Dedifferentiated amniotic fluid mesenchymal stem cell (primary cell): ENCODE measurements at regions not wholly inside any gene's neighbourhood (a gene's known extent, or its start where the extent isn't known, plus 50 kb on each side); places are given as distances from the start of the nearest gene placed in this dataset.

Experiments used
- DNase-seq: peaks from one replicate; pipeline ENCODE4 v3.0.0-alpha.2; 2016; ENCODE audit errors: extremely low spot score

DNA sequence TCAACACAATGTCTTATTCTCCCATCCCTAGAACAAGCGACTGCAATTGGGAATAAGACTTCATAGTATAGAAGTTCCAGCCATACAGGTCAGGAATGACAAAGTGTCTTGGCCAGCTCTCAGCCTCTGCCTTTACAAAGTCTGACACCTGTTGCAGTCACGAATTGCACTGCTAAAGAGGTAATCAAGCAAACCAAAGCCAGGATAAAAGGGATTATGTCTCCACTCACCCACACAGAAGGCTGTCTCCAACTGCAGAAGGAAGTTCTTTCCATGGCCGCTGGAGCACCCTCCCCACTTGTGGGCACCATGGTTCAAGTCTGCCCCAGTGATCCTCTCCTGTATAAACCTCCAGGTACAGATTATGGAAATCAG is 114.8 kb upstream of the PKDCC start:
- no peak for DNase-seq

DNA sequence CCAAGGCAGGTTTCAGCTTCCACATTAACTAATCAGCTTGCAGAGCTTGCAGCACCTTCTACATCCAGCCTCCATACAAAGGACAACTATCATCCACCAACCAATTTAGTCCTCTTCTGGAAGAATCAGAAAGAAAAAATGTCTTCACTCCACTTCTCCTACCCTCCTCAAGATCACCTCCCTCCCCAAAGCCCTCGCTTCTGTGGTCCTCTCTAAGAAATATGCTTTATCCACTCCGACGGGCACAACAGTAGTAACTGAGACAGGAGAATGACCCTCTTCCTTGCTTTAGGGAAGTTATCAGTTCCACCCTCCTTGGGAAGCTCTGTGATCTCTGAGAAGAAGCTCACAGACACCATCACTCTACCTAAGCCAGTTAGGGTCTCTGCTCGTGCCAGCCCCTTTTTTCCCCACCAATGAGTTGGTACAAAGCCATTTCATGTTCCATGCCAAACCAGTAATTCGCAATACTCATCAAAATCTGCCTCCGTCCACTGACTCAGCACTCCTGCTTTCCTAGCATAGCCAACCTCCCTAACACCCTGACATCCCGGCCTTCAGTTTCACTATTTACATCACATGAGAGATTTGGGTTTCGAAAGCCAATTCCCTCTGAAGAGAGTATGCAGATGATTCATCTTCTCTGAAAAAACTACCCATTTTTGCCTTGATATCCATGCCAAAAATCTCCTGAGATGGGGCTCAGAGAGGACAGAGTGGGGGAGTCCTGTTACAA is 114.1 kb upstream of the PKDCC start:
- peak; percentile 76 for DNase-seq

DNA sequence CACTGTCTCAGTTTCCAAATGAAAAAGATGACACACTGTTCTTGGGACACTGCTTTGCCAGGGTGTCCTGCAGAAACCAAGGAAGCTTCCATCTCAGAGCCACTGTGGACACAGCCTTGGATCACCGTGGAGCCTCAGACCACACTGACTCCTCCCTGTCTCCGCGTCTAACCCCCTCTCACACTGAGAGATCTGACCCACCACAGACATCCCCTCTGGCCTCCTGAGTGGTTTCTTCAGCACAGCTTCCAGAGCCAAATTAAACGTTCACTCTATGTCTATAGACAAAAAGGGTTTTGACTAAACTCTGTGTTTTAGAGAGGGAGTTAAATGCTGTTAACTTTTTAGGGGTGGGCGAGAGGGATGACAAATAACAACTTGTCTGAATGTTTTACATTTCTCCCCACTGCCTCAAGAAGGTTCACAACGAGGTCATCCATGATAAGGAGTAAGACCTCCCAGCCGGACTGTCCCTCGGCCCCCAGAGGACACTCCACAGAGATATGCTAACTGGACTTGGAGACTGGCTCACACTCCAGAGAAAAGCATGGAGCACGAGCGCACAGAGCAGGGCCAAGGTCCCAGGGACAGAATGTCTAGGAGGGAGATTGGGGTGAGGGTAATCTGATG is 113.4 kb upstream of the PKDCC start:
- no peak for DNase-seq

DNA sequence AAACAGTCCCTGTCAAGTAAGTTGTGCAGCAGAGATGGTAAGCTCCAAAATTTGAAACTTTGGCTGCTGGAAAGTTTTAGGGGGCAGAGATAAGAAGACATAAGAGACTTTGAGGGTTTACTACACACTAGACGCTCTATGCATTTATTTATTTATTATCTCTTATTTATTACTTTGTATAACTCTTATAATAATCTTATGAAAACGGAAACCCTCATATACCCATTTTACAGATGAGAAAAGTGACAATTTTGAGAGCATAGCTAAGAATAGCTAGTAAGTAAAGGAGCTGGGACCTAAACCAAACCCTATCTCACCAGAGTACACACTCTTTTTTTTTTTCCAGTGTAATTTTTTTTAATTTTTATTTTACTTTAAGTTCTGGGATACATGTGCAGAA is 112.8 kb upstream of the PKDCC start:
- no peak for DNase-seq

DNA sequence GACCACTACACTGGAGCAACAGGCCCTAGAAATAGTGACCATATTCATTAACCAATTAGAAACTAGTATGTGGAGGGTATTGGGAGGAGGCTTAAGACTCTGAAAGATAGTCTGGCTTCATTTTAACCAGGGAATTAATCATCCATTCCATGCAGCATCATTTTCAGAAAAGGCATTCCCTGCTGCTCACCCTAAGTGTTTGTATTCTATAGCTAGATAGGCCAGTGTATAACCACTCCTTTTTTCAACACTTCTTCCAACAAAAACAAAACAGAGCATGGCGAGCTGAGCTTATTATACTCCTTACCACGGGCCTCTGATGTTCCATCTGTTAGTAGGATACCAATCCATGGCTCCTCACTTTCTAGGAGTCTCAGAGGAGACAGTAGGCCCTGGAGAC is 112.0 kb upstream of the PKDCC start:
- no peak for DNase-seq

DNA sequence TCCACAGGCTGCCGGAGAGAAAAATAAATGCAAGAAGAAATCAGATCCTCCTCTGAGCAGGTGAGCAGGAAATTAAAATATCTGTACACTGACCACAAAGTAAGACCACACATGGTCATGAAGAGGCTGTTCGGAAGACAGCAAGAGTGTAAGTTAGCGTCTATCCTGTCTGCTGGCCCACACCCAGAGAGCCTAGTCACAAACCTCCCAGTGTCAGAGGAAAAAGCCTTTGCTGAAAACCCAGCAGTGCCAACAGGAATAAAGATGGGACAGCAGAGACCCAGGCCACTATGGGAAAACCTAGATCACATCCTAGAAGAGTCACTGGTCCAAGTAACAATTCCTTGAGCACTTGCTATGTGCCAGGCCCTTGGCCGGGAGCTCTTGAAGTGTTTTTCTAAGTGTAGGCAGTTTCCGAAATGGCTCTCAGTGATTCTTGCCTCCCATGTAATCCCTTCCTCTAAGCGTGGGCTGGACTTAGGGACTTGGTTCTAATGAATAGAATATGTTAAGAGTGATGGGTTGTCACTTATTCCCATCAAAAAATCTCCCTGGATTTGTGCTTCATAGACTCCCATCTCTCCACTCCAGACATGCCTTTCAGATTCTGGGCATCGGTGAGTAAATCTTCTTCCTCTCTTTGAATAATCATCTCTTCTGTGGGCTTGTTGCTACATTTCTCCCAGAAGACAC is 110.9 kb upstream of the PKDCC start:
- no peak for DNase-seq

DNA sequence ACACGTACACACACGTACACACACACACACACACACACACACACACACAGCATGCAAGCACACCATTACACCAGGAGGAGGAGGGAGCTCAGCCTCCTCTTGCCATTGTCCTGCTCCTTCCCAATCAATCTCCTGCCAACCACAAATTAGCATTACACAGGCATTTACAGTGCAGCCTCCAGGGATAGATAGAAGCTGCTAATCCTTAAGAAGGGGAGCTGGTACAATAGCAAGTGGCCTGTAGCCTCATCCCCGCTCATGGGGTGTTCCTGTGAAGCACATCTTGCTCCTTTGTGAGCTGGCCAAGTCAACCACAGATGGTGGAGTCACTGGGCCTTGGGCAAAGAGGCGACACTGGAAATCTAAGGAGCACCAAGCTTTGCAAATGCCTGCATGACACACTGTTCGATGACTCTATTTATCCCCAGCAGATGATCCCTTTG is 110.3 kb upstream of the PKDCC start:
- no peak for DNase-seq

DNA sequence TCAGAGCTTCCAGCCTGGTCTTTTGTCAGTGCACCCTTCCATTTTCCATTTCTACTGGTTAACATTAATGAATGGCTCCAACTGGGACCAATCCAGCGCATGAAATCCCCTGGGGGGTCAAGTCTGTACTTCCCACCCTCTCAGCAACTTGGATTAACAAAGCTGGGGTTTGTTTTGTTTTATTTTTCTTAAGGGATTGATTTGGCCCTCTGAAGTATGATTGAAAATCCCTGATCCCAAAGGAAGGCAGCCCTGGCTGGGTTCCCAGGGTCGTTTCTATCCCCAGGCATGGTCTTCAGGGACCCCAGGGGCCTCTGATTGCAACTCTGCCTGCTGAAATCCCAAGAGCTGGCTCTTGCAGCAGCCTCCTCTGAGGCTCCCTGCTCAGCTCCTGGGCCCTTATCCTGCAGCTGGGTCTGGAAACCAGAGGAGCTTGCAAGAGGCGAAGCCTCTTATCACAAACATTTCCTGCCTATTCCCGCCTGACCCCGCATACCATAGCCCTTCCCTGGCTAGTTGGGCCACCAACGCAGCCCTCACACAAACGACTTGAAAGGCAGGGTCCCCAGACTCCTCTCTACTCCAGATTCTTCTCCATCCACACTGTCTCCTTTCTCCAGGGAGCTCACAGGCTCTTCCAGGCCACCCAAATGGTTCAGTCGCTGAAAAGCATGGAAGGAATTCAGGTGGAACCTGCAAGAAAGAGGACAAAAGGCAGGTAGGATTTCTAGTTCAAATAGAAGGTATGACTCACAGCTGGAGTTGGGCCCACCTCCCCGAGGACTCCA is 109.7 kb upstream of the PKDCC start:
- DNase-seq, result no peak

DNA sequence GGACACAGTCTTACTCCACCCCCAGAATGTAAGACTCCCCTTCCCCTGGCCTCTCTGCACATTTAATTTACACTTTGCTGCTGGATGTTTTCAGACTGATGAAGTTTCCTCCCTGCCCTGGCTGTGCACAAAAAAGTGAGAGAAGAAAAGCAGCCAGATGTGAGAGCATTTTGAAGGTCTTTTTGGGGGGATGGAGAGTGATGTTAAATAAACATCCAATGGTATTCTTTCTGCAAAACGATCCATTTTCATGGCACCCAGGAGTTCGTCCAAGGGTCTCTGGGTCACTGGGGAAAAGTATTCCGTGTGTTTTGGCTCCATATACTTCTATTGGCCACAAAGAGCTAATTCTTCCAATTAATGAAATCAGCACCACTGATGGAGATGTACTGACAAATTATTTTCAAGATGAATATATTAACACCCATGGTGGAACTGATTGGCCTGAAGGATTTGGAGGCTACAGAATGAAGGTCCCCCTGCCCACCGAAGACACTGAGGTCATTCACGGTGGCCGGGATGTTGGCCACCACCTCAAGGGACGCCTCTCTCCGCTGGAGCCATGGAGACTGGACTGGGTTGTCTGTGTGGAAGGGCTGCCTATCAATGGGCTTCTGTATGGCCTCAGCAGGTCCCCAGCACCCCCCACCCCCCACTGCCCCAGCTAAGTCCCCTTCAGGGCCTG is 107.6 kb upstream of the PKDCC start:
- no peak for DNase-seq

DNA sequence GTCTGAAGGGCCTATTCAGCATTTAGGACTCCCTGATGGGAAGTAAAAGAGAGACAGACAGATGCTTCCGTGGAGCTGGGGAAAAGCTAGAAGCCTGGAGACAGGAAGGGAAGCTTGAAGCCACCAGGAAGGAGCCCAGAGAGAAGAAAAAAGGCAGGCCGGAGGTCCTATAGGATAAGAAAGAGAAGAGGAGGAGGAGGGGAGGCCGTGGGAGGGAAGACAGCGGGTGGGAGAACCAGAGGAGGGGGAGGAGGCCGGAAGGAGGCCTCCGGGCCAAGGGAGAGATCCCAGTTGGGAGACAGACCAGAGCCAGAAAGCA is 107.1 kb upstream of the PKDCC start:
- no peak for DNase-seq

DNA sequence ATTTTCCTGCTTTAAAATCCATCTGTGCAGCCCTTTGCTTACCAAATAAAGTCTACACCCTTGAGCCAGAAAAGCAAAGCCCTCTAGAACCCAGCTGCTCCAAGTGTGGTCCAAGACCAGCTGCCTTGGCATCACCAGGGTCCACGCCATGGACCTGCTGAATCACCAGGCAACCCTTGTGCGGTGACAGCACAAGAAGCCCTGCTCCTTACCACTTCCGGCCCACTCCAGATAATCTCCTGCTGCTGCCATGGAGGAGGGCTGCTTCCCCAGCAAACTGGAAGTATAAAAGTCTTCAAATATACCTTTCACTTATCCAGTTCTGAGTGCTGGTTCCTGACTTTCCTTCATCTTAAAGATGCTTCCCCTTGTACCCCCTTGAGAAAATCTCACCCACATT is 106.0 kb upstream of the PKDCC start:
- no peak for DNase-seq

DNA sequence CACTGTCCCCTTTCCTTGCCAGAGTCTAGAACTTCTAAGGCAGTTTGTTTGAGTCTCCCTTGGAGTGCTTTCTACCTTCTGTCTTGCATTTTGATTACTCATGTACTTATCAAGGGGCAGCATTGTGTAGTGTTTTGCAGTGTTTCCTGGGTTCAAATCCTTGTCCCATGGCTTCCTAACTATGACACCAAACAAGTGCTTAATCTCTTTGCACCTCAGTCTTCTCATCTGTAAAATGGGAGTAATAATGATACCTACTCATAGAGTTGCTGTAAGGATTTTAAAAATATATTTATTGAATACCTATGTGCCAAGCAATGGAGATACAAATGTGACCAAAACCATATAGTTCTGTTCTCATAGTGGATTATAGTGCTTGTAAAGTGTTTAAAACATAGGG is 105.5 kb upstream of the PKDCC start:
- DNase-seq, result no peak

DNA sequence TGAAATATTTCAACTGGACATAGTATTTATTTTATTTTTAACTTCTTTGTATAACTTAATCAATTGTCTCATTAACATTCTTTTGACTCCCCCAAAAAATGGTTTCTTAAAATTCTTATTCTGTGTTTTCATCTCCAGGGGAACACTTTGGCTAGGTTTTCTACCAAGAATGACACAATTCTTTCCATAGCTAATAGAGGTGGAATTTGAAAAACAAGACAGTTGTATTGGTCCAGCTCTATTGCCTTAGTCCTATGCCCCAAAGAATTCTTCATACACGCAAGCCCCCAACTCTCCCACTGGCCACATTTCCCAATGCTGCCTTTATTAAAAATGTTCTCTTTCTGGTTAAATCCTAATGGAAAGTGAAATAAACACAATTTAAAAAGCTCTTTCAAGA is 104.7 kb upstream of the PKDCC start:
- DNase-seq, result no peak

DNA sequence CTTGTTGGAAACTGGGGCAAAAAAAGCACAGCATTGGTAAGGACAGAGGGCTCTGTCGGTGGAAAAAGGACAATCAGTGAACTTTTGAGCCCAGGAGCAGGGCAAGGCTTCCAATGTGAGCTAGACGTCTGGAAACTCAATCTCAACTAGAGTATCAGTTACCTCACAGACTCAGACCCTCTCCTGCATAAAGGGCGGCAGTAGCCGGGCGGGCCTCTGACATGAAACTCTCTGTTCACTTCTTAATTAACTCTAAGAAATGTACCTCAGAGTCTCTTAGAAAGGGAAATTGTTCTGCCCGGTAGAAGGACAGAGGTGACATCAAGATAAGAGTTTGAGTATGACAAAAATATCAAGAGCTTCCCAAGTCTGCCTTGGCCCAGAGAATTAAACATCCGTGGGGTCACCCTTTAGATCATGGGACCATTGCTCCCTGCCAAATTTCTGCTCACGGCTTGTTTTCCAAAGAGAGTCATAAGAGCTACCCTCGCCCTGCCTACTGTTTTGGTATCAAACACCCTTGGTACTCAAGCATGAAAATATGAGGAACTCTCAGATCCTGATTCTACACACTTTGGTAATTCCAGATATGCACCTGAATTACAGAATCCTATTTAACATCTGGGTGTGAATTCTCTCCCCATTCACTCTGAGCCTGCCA is 103.5 kb upstream of the PKDCC start:
- DNase-seq, result no peak

DNA sequence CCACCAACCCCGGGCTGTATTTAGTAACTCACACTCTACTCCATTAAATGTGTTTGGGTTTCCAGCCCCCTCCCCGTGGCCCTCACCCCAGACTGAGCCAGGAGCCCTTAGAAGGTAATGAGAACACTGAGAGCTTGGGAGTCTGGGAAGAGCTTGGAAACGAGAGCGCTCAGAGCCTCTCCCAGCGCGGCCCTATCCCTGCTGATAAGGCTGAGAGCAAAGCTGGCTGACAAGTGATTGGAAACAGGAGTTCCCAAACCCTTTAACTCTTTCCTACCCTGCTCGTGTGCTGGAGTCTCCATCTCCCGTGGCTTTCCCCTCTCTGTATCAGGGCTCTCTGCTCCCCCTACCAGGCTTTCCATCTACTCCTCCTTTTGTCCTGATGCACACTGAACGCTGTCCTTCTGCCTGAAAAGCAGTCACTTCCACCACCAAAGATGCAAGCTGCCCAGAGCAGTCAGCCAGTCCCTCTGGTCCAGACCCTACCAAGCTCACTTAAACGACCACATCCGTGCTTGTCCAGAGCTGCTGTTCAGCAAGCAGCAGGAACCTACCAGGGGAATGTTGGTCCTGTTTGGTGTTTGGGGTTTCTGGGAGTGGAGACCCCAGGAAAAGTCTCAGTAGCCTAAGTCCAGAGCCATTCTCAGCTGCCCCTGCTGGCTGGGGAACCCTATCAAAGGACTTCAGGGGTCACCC is 100.0 kb upstream of the PKDCC start:
- no peak for DNase-seq

DNA sequence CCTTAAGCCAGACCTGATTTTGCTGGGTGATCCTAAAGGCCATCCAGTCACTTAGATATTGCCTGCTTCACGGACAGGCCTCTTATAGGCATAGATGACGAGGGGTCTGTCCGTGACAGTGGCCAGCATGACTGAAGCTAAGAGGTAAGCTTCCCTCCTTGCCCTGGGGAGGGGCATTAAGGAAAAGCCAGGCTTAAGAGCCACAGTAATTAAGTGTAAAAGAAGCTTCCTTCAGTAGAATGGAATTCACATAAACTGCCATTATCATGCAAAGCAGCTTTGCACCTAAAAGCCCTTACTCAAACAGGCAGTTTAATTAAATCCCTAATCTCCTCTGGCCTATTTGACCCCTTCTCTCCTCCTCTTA is 99.4 kb upstream of the PKDCC start:
- DNase-seq, result no peak

DNA sequence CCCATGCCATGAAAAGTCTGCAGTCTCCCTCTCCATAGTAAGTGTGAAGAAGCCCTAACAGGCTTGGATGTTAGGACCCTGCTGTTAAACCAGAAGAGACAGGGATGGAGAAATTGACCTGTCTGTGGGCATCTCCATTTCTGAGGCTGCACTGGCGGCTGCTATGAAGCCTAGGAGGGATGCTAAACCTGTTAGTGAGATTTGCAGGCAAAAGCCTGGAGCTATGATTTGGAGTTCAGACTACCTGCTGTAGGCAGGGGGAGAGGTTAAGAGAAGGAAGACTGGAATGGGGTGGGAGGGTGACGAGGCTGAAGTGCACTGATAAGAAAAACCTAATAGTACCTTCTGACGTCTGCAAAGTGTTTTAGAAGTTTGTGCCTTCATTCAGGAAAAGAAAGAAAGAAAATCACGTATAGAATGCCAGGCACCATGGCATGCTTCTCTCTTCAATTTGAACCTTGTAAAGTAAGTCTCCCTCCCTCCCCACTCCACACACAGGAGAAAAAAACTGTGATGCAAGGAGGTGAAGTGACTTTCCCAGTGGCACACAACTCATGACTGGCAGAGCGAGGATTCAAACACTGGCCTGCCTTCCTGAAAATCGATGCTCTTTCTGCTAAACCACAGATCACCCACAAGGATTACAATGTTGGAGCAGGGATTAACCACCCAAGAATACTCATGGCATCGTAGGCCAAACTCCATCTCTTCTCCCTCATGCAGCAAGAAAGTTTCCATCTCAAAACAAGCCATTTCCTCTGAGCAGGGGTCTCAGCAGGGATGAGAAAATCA is 98.5 kb upstream of the PKDCC start:
- DNase-seq, result no peak

DNA sequence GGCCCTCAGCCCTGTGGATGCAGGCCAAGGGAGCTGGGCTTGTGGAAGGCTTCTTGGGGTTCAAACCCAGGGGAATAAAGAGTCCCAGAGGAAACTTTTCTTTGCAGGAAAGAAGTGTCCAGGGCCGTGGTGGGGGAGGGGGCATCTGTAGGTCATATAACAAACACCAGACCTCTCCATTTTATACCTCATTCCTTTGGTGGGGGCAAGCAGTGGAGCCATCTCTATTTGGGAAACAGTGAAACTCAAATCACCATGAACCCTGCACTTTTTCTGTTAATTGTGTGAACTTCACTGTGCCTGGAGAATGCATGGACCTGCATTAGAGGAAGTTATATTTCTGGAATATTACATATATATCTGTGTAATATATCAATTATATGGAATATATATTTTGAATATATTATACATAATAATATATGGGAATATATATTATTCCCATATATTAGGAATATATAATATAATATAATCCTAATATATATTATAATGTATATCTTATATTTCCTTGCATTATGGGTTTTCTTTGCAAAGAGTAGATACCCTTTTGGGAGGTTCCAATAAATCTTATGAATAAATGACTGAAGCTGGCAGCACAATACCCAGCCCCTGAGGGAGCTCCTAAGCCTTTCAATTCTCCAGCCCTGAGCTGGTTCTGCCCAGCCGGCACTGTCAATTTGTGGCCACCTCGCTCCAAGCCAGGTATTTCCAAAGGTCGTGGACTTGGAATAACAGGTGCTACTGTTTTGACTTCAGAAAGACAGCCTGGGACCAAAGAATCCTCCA is 97.7 kb upstream of the PKDCC start:
- no peak for DNase-seq

DNA sequence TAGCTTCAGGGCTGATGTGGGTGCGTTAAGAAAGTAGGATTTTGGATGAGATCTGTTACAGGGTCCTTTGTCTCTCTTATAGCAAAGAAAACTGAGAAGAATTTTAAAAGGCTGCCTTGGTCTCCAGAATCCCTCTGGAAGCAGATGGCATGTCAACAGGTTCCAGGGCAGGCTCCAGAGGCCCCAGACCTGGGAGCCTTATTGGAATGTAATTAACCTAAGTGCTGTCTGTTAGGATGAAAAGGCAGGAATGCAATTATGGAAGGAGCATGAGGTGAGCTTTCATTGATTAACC is 97.2 kb upstream of the PKDCC start:
- DNase-seq, result no peak
